CD14-positive monocyte (primary cell): ENCODE measurements at regions not wholly inside any gene's neighbourhood (a gene's known extent, or its start where the extent isn't known, plus 50 kb on each side); places are given as distances from the start of the nearest gene placed in this dataset.
"Not testable (repeated sequence)": the region's sequence is repeated elsewhere in the genome, so short reads cannot be mapped to it uniquely, and the experiment has no call there.

Source experiments
- DNase-seq, 3 donors: peaks; one replicate each; pipeline ENCODE4 v3.0.0-alpha.2; 2011 to 2022
- H2AFZ ChIP-seq: 2 replicates; pipeline ENCODE4 v1.6.0; 2012; ENCODE audit warnings: mild to moderate bottlenecking, low read depth, low read length, inconsistent platforms; ENCODE audit not compliant: insufficient read depth, poor library complexity, severe bottlenecking
- H3K27ac ChIP-seq, 2 donors: 1 replicate in 1 of 2; 2 replicates in 1 of 2; pipeline ENCODE4 v1.5.1; 2012 to 2013; ENCODE audit warnings: low read length in 2 of 2, control low read depth in 1 of 2, inconsistent platforms in 1 of 2, low read depth in 1 of 2, mild to moderate bottlenecking in 1 of 2
- H3K27me3 ChIP-seq, 2 donors: one replicate each; pipeline versions ENCODE4 v1.6.0 to v1.6.1; 2011 to 2013; ENCODE audit warnings: low read length in 2 of 2; ENCODE audit not compliant: control insufficient read depth in 2 of 2, insufficient read depth in 2 of 2
- H3K36me3 ChIP-seq, 2 donors: replicated peaks in 1 of 2; 1 replicate in 1 of 2; 2 replicates in 1 of 2; pipeline versions ENCODE4 v1.5.1 to v1.6.1; 2012 to 2013; ENCODE audit warnings: low read length in 2 of 2, control low read depth in 1 of 2, inconsistent platforms in 1 of 2, mild to moderate bottlenecking in 1 of 2; ENCODE audit not compliant: insufficient read depth in 2 of 2, control insufficient read depth in 1 of 2
- H3K4me1 ChIP-seq, 2 donors: 1 replicate in 1 of 2; 2 replicates in 1 of 2; pipeline versions ENCODE4 v1.5.1 to v1.6.1; 2012 to 2013; ENCODE audit warnings: low read length in 2 of 2, control low read depth in 1 of 2, inconsistent platforms in 1 of 2, mild to moderate bottlenecking in 1 of 2, moderate library complexity in 1 of 2; ENCODE audit not compliant: insufficient read depth in 2 of 2, control insufficient read depth in 1 of 2
- H3K4me2 ChIP-seq: replicated peaks from 2 replicates; pipeline ENCODE3; 2012; ENCODE audit warnings: low read length, moderate library complexity, mild to moderate bottlenecking; ENCODE audit not compliant: poor library complexity, severe bottlenecking; ENCODE audit errors: extremely low read depth
- H3K4me3 ChIP-seq, 3 experiments: fragments of 200-600 bp in 1 of 3; sonication (generic) in 1 of 3; replicated peaks in 1 of 3; 1 replicate in 2 of 3; 2 replicates in 1 of 3; pipeline ENCODE4 v1.5.1; 2011 to 2013; ENCODE audit warnings: low read length in 3 of 3, mild to moderate bottlenecking in 3 of 3, control low read depth in 2 of 3, low read depth in 2 of 3, inconsistent platforms in 1 of 3, moderate library complexity in 1 of 3
- H3K79me2 ChIP-seq: 2 replicates; pipeline ENCODE4 v1.6.0; 2012; ENCODE audit warnings: mild to moderate bottlenecking, control low read depth, inconsistent platforms, low read length, moderate library complexity; ENCODE audit not compliant: insufficient read depth
- H3K9ac ChIP-seq: 2 replicates; pipeline ENCODE4 v1.6.0; 2017; ENCODE audit warnings: low read length, mild to moderate bottlenecking; ENCODE audit not compliant: insufficient read depth, poor library complexity, severe bottlenecking
- H3K9me3 ChIP-seq, 2 donors: replicated peaks in 1 of 2; 1 replicate in 1 of 2; 2 replicates in 1 of 2; pipeline versions ENCODE4 v1.5.1 to v1.6.1; 2012 to 2013; ENCODE audit warnings: low read length in 2 of 2, control low read depth in 1 of 2; ENCODE audit not compliant: control insufficient read depth in 1 of 2, insufficient read depth in 1 of 2
- H4K20me1 ChIP-seq: 2 replicates; pipeline ENCODE4 v1.6.0; 2012; ENCODE audit warnings: mild to moderate bottlenecking, low read length, control low read depth, moderate library complexity; ENCODE audit not compliant: insufficient read depth
- H3K27ac Mint-ChIP-seq, 7 donors: one replicate each; pipeline ENCODE4 v1.8.0; 2020; ENCODE audit warnings: mild to moderate bottlenecking in 7 of 7, mixed read lengths in 7 of 7, moderate library complexity in 6 of 7, inconsistent platforms in 2 of 7
- H3K27me3 Mint-ChIP-seq, 3 donors: one replicate each; pipeline ENCODE4 v1.8.0; 2021 to 2022; ENCODE audit warnings: low read depth in 3 of 3, mild to moderate bottlenecking in 3 of 3, mixed read lengths in 3 of 3, moderate library complexity in 3 of 3, inconsistent platforms in 1 of 3
- H3K36me3 Mint-ChIP-seq, 2 donors: one replicate each; pipeline ENCODE4 v1.8.0; 2020; ENCODE audit warnings: mixed read lengths in 2 of 2, inconsistent platforms in 1 of 2, mild to moderate bottlenecking in 1 of 2
- H3K4me1 Mint-ChIP-seq: one replicate; pipeline ENCODE4 v1.8.0; 2020; ENCODE audit warnings: mild to moderate bottlenecking, mixed read lengths
- H3K4me3 Mint-ChIP-seq, 2 donors: one replicate each; pipeline ENCODE4 v1.8.0; 2020; ENCODE audit warnings: mild to moderate bottlenecking in 2 of 2, mixed read lengths in 2 of 2, moderate library complexity in 1 of 2
- H3K9me3 Mint-ChIP-seq, 7 donors: one replicate each; pipeline ENCODE4 v1.8.0; 2020 to 2022; ENCODE audit warnings: mixed read lengths in 7 of 7, mild to moderate bottlenecking in 6 of 7, moderate library complexity in 6 of 7, inconsistent platforms in 2 of 7
- CTCF ChIP-seq: fragments of 200-600 bp; IDR thresholded peaks from one replicate; pipeline ENCODE4 v1.8.0; 2022; ENCODE audit warnings: antibody characterized with exemption, mild to moderate bottlenecking
- WGBS: methylation state at CpG from one replicate; pipeline ENCODE4 v1.1.5; 2013; ENCODE audit warnings: missing lambda C conversion rate; ENCODE audit not compliant: insufficient coverage; 5-methylcytosine and 5-hydroxymethylcytosine counted together
- intact Hi-C, 2 donors: fragments of 100-400 bp; cut with micrococcal nuclease; formaldehyde crosslinking; loops; one replicate each; pipeline versions ENCODE4 v1.15.0 to v1.15.1; 2023

- intact Hi-C loops, H2AFZ ChIP-seq: not testable (repeated sequence)
These were observed 955.8 kb downstream of the TMEM121 start for GRCh38 chr14:106482213-106482612.

DNA sequence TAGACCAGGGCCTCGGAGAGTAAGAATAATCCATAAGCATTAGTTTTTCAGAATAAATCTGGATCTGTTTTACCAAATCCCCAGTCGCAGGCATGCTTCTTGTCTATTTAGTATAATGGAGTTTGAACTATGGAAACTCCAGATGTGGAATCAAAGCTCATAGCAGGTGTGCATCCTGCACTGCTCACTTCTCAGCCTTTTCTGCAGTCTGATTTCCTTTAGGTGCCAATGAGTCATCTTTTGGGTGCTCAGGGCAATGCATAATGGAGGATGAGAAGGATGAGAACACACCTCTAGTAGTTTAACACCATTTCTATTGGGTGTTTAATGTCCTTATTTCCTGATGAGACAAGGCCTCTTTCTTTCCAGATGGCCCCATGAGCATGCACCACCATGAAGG, 961.2 kb downstream of the TMEM121 start:
- Histone ChIP-seq H3K36me3 (no peaks in the 10 kb centered on the region), H3K9me3 (no peaks in the 10 kb centered on the region), H3K4me1 (no peaks in the 10 kb centered on the region), H4K20me1 (no peaks in the 10 kb centered on the region), H3K27me3 (no peaks in the 10 kb centered on the region), H3K79me2 (no peaks in the 10 kb centered on the region), H2AFZ (no peak overlapping the region), H3K4me3 (no peak overlapping the region), H3K4me2 (no peak overlapping the region), H3K27ac (no peak overlapping the region), H3K9ac (no peak overlapping the region)
- peaks cover 0 to 2% (median 2%) of the 10 kb centered on the region in 3 donors for H3K27me3 Mint-ChIP-seq
- no peak for DNase-seq
- H3K9me3 Mint-ChIP-seq: peaks cover 0 to 4% (median 0%) of the 10 kb centered on the region in 7 donors
- no peaks in the 10 kb centered on the region for H3K36me3 Mint-ChIP-seq
- H3K27ac Mint-ChIP-seq: no peak overlapping the region
- intact Hi-C loops: no loop called here
- WGBS: no CpG with 5 or more reads among the region's 2 CpGs
- H3K4me3 Mint-ChIP-seq: no peak overlapping the region
- no peak for TF ChIP-seq CTCF
- no peaks in the 10 kb centered on the region for H3K4me1 Mint-ChIP-seq

More at GRCh38 chr14:106482213-106482612, 955.8 kb downstream of the TMEM121 start:
- not testable (repeated sequence) for H3K27me3 ChIP-seq, H3K27ac Mint-ChIP-seq, H3K9me3 Mint-ChIP-seq, H3K36me3 ChIP-seq, H3K36me3 Mint-ChIP-seq, H3K4me3 ChIP-seq, H3K9ac ChIP-seq, H3K4me1 ChIP-seq, H3K79me2 ChIP-seq, H3K4me2 ChIP-seq, H3K27me3 Mint-ChIP-seq, H3K4me3 Mint-ChIP-seq, H3K27ac ChIP-seq, H3K4me1 Mint-ChIP-seq, DNase-seq, H3K9me3 ChIP-seq, H4K20me1 ChIP-seq
- WGBS: no CpG with 5 or more reads among the region's 45 CpGs
